Adrenal gland (tissue), 9 donors: ENCODE measurements at regions not wholly inside any gene's neighbourhood (a gene's known extent, or its start where the extent isn't known, plus 50 kb on each side); places are given as distances from the start of the nearest gene placed in this dataset.

Experiments
- DNase-seq, 7 donors: peaks; one replicate each; pipeline ENCODE4 v3.0.0-alpha.2; 2019 to 2020
- H3K27ac ChIP-seq, 5 donors: fragments of 200-600 bp; sonication (generic) in 4 of 5; 1 replicate in 3 of 5; 2 replicates in 2 of 5; pipeline versions ENCODE4 v1.5.1 to v1.8.0; 2016 to 2020; ENCODE audit warnings: mild to moderate bottlenecking in 1 of 5
- H3K27me3 ChIP-seq: fragments of 200-600 bp; 2 replicates; pipeline ENCODE4 v1.8.0; 2021
- H3K36me3 ChIP-seq, 2 donors: fragments of 200-600 bp; replicated peaks in 1 of 2; 1 replicate in 1 of 2; 2 replicates in 1 of 2; pipeline versions ENCODE4 v1.5.1 to v1.8.0; 2018 to 2022
- H3K4me1 ChIP-seq, 2 donors: fragments of 200-600 bp; replicated peaks in 1 of 2; 1 replicate in 1 of 2; 2 replicates in 1 of 2; pipeline versions ENCODE4 v1.5.1 to v1.8.0; 2018 to 2021
- H3K4me3 ChIP-seq, 4 donors: fragments of 200-600 bp; sonication (generic) in 3 of 4; one replicate each; pipeline ENCODE4 v1.5.1; 2016 to 2018
- H3K9me3 ChIP-seq, 3 donors: fragments of 200-600 bp; sonication (generic) in 1 of 3; replicated peaks in 1 of 3; 1 replicate in 2 of 3; 2 replicates in 1 of 3; pipeline versions ENCODE4 v1.5.1 to v1.8.0; 2016 to 2021
- POLR2A ChIP-seq, 2 donors: fragments of 450-650 bp; IDR thresholded peaks; one replicate each; pipeline ENCODE4 v1.6.1; 2017; ENCODE audit warnings: antibody characterized with exemption in 2 of 2, mild to moderate bottlenecking in 2 of 2, moderate library complexity in 1 of 2
- WGBS, 4 donors: extraction: QIAGEN DNeasy Blood & Tissue Kit in 2 of 4; methylation state at CpG; one replicate each; pipeline versions ENCODE4 v1.1.5 to v1.1.7; 2013 to 2017; 5-methylcytosine and 5-hydroxymethylcytosine counted together
- intact Hi-C, 2 donors: fragments of 100-400 bp; cut with DNase I; formaldehyde crosslinking; loops; one replicate each; pipeline versions ENCODE4 v1.14.1 to v1.15.0; 2022 to 2023
- TF ChIP-seq, protein P1 (sequence below), 6 experiments: fragments of 450-650 bp in 4 of 6; fragments of 200-600 bp in 2 of 6; sonication (generic) in 1 of 6; IDR thresholded peaks; 1 replicate in 5 of 6; 2 replicates in 1 of 6; pipeline versions ENCODE4 v1.5.1 to v1.8.0; 2016 to 2021; ENCODE audit warnings: antibody characterized with exemption in 6 of 6, mild to moderate bottlenecking in 2 of 6, moderate library complexity in 1 of 6
- donor health status: healthy with polysubstance abuse.
- donor health status: Bipolar disorder and iron deficiency.
- donor health status: DM: yes; HTN: yes; CAD: no.
- donor health status: DM: no; HTN: no; CAD: no.
- donor health status: DM: no; HTN: no; CAD: no.

DNA sequence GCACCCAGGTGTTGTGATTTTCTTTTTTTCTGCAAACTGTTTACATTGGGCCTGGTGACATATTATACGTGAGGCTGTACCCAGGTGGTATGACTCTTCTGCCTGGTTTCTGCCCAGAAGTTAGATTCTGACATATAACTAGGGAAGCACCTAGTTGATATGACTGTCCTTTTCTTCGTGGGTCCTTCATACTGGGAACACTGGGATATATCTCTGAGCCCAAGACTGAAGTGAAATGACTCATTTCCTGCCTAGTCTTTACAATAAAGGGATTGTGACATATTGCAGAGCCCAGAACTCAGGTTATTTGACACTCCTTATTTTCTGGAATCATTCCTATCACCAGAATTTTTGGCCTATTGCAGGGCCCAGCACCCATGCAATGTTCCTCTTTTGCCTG, 1121.6 kb upstream of the AMELY start:
- no peak for DNase-seq
- Histone ChIP-seq H3K9me3 (no peaks in the 10 kb centered on the region), H3K4me3 (no peak overlapping the region), H3K27me3 (no peaks in the 10 kb centered on the region), H3K36me3 (no peaks in the 10 kb centered on the region), H3K27ac (no peak overlapping the region), H3K4me1 (no peaks in the 10 kb centered on the region)
- TF ChIP-seq POLR2A (IDR thresholded peaks at IDR 0.05), result no peak
- TF ChIP-seq, protein P1, sequence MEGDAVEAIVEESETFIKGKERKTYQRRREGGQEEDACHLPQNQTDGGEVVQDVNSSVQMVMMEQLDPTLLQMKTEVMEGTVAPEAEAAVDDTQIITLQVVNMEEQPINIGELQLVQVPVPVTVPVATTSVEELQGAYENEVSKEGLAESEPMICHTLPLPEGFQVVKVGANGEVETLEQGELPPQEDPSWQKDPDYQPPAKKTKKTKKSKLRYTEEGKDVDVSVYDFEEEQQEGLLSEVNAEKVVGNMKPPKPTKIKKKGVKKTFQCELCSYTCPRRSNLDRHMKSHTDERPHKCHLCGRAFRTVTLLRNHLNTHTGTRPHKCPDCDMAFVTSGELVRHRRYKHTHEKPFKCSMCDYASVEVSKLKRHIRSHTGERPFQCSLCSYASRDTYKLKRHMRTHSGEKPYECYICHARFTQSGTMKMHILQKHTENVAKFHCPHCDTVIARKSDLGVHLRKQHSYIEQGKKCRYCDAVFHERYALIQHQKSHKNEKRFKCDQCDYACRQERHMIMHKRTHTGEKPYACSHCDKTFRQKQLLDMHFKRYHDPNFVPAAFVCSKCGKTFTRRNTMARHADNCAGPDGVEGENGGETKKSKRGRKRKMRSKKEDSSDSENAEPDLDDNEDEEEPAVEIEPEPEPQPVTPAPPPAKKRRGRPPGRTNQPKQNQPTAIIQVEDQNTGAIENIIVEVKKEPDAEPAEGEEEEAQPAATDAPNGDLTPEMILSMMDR (IDR thresholded peaks at IDR 0.05), result no peak
- 44 to 53% methylated on average over 2 of the region's 2 CpGs; no CpG with 5 or more reads in 2 of the 4 donors for WGBS, 4 donors
- intact Hi-C loops, result no loop called here

DNA sequence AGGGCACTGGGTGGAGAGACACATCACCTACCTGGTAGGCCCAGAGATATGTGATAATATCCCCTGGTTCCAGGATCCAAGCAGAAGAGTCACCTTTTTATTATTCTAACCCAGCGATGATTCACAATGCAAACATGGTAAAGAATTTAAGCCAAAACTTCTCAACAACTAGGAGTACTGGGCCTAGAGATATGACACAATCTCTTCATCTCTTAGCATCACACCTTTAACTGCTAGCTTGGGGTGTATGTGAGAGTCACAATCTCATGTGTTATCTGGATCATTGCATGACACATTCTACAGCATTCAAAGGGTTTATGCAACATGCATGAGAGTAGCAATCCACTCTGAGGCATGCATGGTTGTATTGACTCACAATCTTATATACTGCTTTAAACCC, 1109.0 kb upstream of the AMELY start:
- TF ChIP-seq, protein P1 (IDR thresholded peaks at IDR 0.05), result no peak
- no peak for TF ChIP-seq POLR2A (IDR thresholded peaks at IDR 0.05)
- Histone ChIP-seq H3K9me3 (no peaks in the 10 kb centered on the region), H3K27ac (no peak overlapping the region), H3K4me3 (no peak overlapping the region), H3K27me3 (no peaks in the 10 kb centered on the region), H3K36me3 (no peaks in the 10 kb centered on the region), H3K4me1 (no peaks in the 10 kb centered on the region)
- intact Hi-C loops, result no loop called here
- no peak for DNase-seq
- 100% methylated on average over 1 of the region's 1 CpG; no CpG with 5 or more reads in 2 of the 4 donors for WGBS, 4 donors

DNA sequence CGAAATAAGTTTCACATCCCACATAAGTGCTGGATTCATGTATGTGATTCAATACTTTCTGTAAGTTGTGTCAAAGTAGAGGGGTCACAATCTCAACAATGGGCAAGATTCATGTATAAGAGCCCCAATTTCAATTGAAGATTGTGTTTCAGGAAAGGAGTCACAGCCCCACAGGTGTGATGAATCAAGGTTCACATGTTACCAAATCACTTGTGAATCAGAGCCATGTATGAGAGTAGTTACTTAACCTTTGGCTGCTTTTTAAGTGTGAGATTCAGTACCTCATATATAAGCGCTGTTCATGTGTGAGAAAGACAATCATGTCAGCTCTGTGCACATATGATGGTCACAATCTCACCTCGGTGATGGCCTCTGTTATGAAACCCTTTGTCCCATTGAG, 1100.0 kb upstream of the AMELY start:
- no peak overlapping the region for H3K4me3 ChIP-seq
- no peak for DNase-seq
- no peaks in the 10 kb centered on the region for H3K9me3 ChIP-seq
- no peaks in the 10 kb centered on the region for H3K36me3 ChIP-seq
- 76 to 83% methylated on average over 2 to 3 of the region's 3 CpGs; no CpG with 5 or more reads in 2 of the 4 donors for WGBS, 4 donors
- TF ChIP-seq, protein P1 (IDR thresholded peaks at IDR 0.05), result no peak
- no peak for TF ChIP-seq POLR2A (IDR thresholded peaks at IDR 0.05)
- no peaks in the 10 kb centered on the region for H3K4me1 ChIP-seq
- no peaks in the 10 kb centered on the region for H3K27me3 ChIP-seq
- no peak overlapping the region for H3K27ac ChIP-seq
- intact Hi-C loops, result no loop called here

DNA sequence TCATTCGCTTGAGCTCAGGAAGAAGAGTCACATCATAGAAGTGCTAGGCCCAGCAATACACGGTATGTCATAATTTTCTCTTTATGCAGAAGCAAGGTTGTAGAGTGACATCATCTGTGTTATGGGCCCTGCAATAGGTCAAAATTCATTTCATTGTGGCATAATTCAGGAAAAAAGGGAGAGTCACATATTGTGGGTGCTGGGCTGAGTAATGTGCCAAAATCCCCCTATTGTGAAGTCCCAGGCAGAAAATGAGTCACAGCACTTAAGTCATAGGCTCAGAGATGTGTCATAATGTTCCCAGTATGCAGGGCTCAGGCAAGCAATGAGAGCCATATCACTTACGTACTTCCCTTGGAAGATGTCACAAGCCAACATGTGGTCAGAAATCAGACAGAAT, 1092.6 kb upstream of the AMELY start:
- Histone ChIP-seq H3K4me3 (no peak overlapping the region), H3K27ac (no peak overlapping the region), H3K36me3 (no peaks in the 10 kb centered on the region), H3K9me3 (no peaks in the 10 kb centered on the region), H3K27me3 (no peaks in the 10 kb centered on the region), H3K4me1 (no peaks in the 10 kb centered on the region)
- 78 to 96% methylated on average over 2 to 3 of the region's 3 CpGs; no CpG with 5 or more reads in 2 of the 4 donors for WGBS, 4 donors
- intact Hi-C loops, result no loop called here
- TF ChIP-seq, protein P1 (IDR thresholded peaks at IDR 0.05), result no peak
- TF ChIP-seq POLR2A (IDR thresholded peaks at IDR 0.05), result no peak
- DNase-seq, result no peak
